Smooth muscle cell of the brain vasculature (primary cell): ENCODE measurements at regions not wholly inside any gene's neighbourhood (a gene's known extent, or its start where the extent isn't known, plus 50 kb on each side); places are given as distances from the start of the nearest gene placed in this dataset.

Experiments used
- DNase-seq: peaks from one replicate; pipeline ENCODE4 v3.0.0-alpha.2; 2012; ENCODE audit warnings: low read depth, low spot score

- DNase-seq, result no peak
Observed at GRCh38 chr15:31871166-31871886, 159.0 kb upstream of the CHRNA7 start.

- no peak for DNase-seq
Observed at GRCh38 chr15:31871887-31872281, 158.4 kb upstream of the CHRNA7 start.

- no peak for DNase-seq
Observed at GRCh38 chr15:31887246-31887645, 143.1 kb upstream of the CHRNA7 start.

- DNase-seq, result no peak
Observed at GRCh38 chr15:31892513-31892912, 137.8 kb upstream of the CHRNA7 start.

GRCh38 chr15:31893780-31894179, 136.5 kb upstream of the CHRNA7 start:
- DNase-seq, result no peak

- no peak for DNase-seq
Observed at GRCh38 chr15:31897746-31898145, 132.6 kb upstream of the CHRNA7 start.

- DNase-seq, result no peak
Observed at GRCh38 chr15:31901501-31901900, 128.8 kb upstream of the CHRNA7 start.

GRCh38 chr15:31905054-31905453, 125.3 kb upstream of the CHRNA7 start:
- DNase-seq, result no peak

GRCh38 chr15:31925541-31925940, 104.8 kb upstream of the CHRNA7 start:
- DNase-seq, result no peak

- DNase-seq, result no peak
Observed at GRCh38 chr15:31930967-31931366, 99.3 kb upstream of the CHRNA7 start.

GRCh38 chr15:31932576-31932975, 97.7 kb upstream of the CHRNA7 start:
- no peak for DNase-seq

- DNase-seq, result no peak
Observed at GRCh38 chr15:31934821-31935220, 95.5 kb upstream of the CHRNA7 start.

GRCh38 chr15:31953478-31953877, 76.8 kb upstream of the CHRNA7 start:
- DNase-seq, result no peak

- no peak for DNase-seq
Observed at GRCh38 chr15:31954374-31955172, 75.7 kb upstream of the CHRNA7 start.

GRCh38 chr15:31955734-31956133, 74.6 kb upstream of the CHRNA7 start:
- DNase-seq, result no peak

- DNase-seq, result no peak
Observed at GRCh38 chr15:31957581-31957980, 72.7 kb upstream of the CHRNA7 start.

GRCh38 chr15:31964586-31965307, 65.6 kb upstream of the CHRNA7 start:
- DNase-seq, result no peak

- no peak for DNase-seq
Observed at GRCh38 chr15:31970007-31970406, 60.3 kb upstream of the CHRNA7 start.

GRCh38 chr15:31973197-31973596, 57.1 kb upstream of the CHRNA7 start:
- DNase-seq, result no peak

GRCh38 chr15:31974154-31974794, 56.0 kb upstream of the CHRNA7 start:
- DNase-seq, result no peak

GRCh38 chr15:31974855-31975829, 55.2 kb upstream of the CHRNA7 start:
- no peak for DNase-seq
